Panc1 (cell line): ENCODE measurements at regions not wholly inside any gene's neighbourhood (a gene's known extent, or its start where the extent isn't known, plus 50 kb on each side); places are given as distances from the start of the nearest gene placed in this dataset.

Experiments used
- ATAC-seq: fragments of 200-7000 bp; cut with Tn5 transposase; 2 replicates; pipeline ENCODE4 v1.9.1; 2020; ENCODE audit warnings: mild to moderate bottlenecking, moderate library complexity
- BruUV-seq: library from RNA; stranded (reverse); fragments of 400-500 nt; replicated peaks from 2 replicates; lab custom pipeline; 2021; lab: Mats Ljungman, UMichigan
- CTCF ChIA-PET: fragments of 300-600 bp; sonication (Branson Sonifier 250); formaldehyde crosslinking; loops from one replicate; lab custom pipeline; 2022; ENCODE audit warnings: antibody characterized with exemption; lab: Charles Lee
- POLR2A ChIA-PET: fragments of 300-600 bp; sonication (Branson Sonifier 250); formaldehyde crosslinking; loops from one replicate; lab custom pipeline; 2022; ENCODE audit warnings: antibody characterized with exemption; lab: Charles Lee
- DNase-seq: peaks from one replicate; pipeline ENCODE4 v3.0.0-alpha.2; 2010; ENCODE audit warnings: low read depth, low spot score
- H3K27ac ChIP-seq: 2 replicates; pipeline ENCODE4 v1.5.1; 2011; ENCODE audit warnings: mild to moderate bottlenecking, low read length, inconsistent platforms
- H3K27me3 ChIP-seq: fragments of 200-500 bp; sonication (Bioruptor generic); 2 replicates; pipeline ENCODE4 v1.6.0; 2014; ENCODE audit warnings: low read length, inconsistent platforms; ENCODE audit not compliant: control insufficient read depth, insufficient read depth
- H3K36me3 ChIP-seq: fragments of 200-500 bp; sonication (Bioruptor generic); 2 replicates; pipeline ENCODE4 v1.5.1; 2014; ENCODE audit warnings: inconsistent platforms, mild to moderate bottlenecking, low read length, moderate library complexity; ENCODE audit not compliant: control insufficient read depth, insufficient read depth
- H3K4me1 ChIP-seq: 2 replicates; pipeline ENCODE4 v1.5.1; 2011; ENCODE audit warnings: inconsistent platforms, mild to moderate bottlenecking, low read length, moderate library complexity; ENCODE audit not compliant: control insufficient read depth, insufficient read depth
- H3K4me3 ChIP-seq, 2 experiments: 2 replicates each; pipeline ENCODE4 v1.5.1; 2011 to 2012; ENCODE audit warnings: low read depth in 2 of 2, low read length in 2 of 2, mild to moderate bottlenecking in 2 of 2, inconsistent platforms in 1 of 2, moderate library complexity in 1 of 2
- H3K9me3 ChIP-seq: fragments of 200-500 bp; sonication (Bioruptor generic); 2 replicates; pipeline ENCODE4 v1.5.1; 2014; ENCODE audit warnings: low read depth, mild to moderate bottlenecking, inconsistent platforms, low read length, moderate library complexity; ENCODE audit not compliant: control insufficient read depth, insufficient read depth
- CTCF ChIP-seq: fragments of 450-650 bp; IDR thresholded peaks from 2 replicates; pipeline ENCODE4 v1.5.1; 2017; ENCODE audit warnings: mild to moderate bottlenecking
- POLR2AphosphoS5 ChIP-seq: IDR thresholded peaks from 2 replicates; pipeline ENCODE4 v1.6.1; 2012; ENCODE audit warnings: mild to moderate bottlenecking, low read depth, low read length, moderate library complexity
- REST ChIP-seq, 2 experiments: IDR thresholded peaks; 2 replicates each; pipeline ENCODE4 v1.6.1; 2011 to 2012; ENCODE audit warnings: low read depth in 2 of 2, control low read depth in 1 of 2, low read length in 1 of 2, mild to moderate bottlenecking in 1 of 2, moderate library complexity in 1 of 2; ENCODE audit not compliant: insufficient read depth in 1 of 2
- SIN3A ChIP-seq: IDR thresholded peaks from 2 replicates; pipeline ENCODE4 v1.6.1; 2012; ENCODE audit warnings: low read depth, mild to moderate bottlenecking, low read length, moderate library complexity, borderline replicate concordance; ENCODE audit not compliant: insufficient read depth
- TCF7L2 ChIP-seq: IDR thresholded peaks from 2 replicates; pipeline ENCODE4 v1.6.1; 2011; ENCODE audit warnings: mild to moderate bottlenecking, low read depth, low read length, inconsistent platforms
- in situ Hi-C: cut with HindIII; loops from 2 replicates; pipeline ENCODE4 v1.10.0; 2016; ENCODE audit warnings: low sequenced_read_pairs, low pct_unique_long_range_greater_than_20kb
- intact Hi-C: fragments of 100-400 bp; cut with micrococcal nuclease; formaldehyde crosslinking; loops from one replicate; pipeline ENCODE4 v1.10.0; 2022; ENCODE audit not compliant: unreplicated experiment

- BruUV-seq: no TSS peak
- Histone ChIP-seq H3K4me3 (no peak overlapping the region), H3K27ac (no peak overlapping the region), H3K36me3 (no peaks in the 10 kb centered on the region), H3K9me3 (peaks cover 11% of the 10 kb centered on the region; the same call in 1 of the 2 replicates), H3K4me1 (no peaks in the 10 kb centered on the region), H3K27me3 (no peaks in the 10 kb centered on the region)
- in situ Hi-C loops: no loop called here
- ATAC-seq: no peak
- no peak for TF ChIP-seq POLR2AphosphoS5
- no peak for TF ChIP-seq REST (IDR thresholded peaks at IDR 0.05; ENCODE audit: insufficient read depth in 1 of 2, low read depth in 2 of 2, low read length in 1 of 2)
- CTCF ChIA-PET: no interaction called here
- intact Hi-C loops: no loop called here
- POLR2A ChIA-PET: no interaction called here
- no peak for DNase-seq
Observed at GRCh38 chr6:166810864-166811263, 145.5 kb downstream of the RNASET2 start.

- no peaks in the 10 kb centered on the region for H3K36me3 ChIP-seq
- no TSS peak for BruUV-seq
- H3K27ac ChIP-seq: no peak overlapping the region
- no peaks in the 10 kb centered on the region for H3K4me1 ChIP-seq
- H3K4me3 ChIP-seq: no peak overlapping the region
- peaks cover 16% of the 10 kb centered on the region; the same call in 1 of the 2 replicates for H3K9me3 ChIP-seq
- intact Hi-C loops (no loop called here), in situ Hi-C loops (no loop called here)
- DNase-seq (no peak), ATAC-seq (no peak)
- ChIA-PET POLR2A (no interaction called here), CTCF (no interaction called here)
- no peak for TF ChIP-seq POLR2AphosphoS5
- TF ChIP-seq REST (IDR thresholded peaks at IDR 0.05; ENCODE audit: insufficient read depth in 1 of 2, low read depth in 2 of 2, low read length in 1 of 2): no peak
- TF ChIP-seq TCF7L2: no peak
- TF ChIP-seq CTCF: no peak
- TF ChIP-seq SIN3A: no peak
- H3K27me3 ChIP-seq: 0 out of 2 replicates have a peak, but pooled peaks cover 2% of the 10 kb centered on the region
Observed at GRCh38 chr6:166809721-166810120, 146.6 kb downstream of the RNASET2 start.
